Naive thymus-derived CD8-positive, alpha-beta T cell (primary cell): ENCODE measurements at regions not wholly inside any gene's neighbourhood (a gene's known extent, or its start where the extent isn't known, plus 50 kb on each side); places are given as distances from the start of the nearest gene placed in this dataset.
"Not testable (repeated sequence)": the region's sequence is repeated elsewhere in the genome, so short reads cannot be mapped to it uniquely, and the experiment has no call there.

ENCODE experiments used
- ATAC-seq, 2 donors: fragments of 150-1000 bp; cut with Tn5 transposase in 1 of 2; sonication (Bioruptor Pico), chemical (Tn5 transposase) in 1 of 2; 1 replicate in 1 of 2; 2 replicates in 1 of 2; pipeline ENCODE4 v1.10.0; 2021; ENCODE audit warnings: mild to moderate bottlenecking in 2 of 2, moderate library complexity in 2 of 2
- POLR2A ChIA-PET: fragments of 350-600 bp; sonication (Branson Sonifier 250); formaldehyde crosslinking; loops from one replicate; lab custom pipeline; 2021; ENCODE audit warnings: antibody characterized with exemption; lab: Charles Lee
- DNase-seq, 10 donors: peaks; one replicate each; pipeline versions ENCODE4 v3.0.0 to v3.0.0-alpha.2; 2020 to 2022
- H3K27ac Mint-ChIP-seq, 10 donors: one replicate each; pipeline ENCODE4 v1.8.0; 2020 to 2022; ENCODE audit warnings: mild to moderate bottlenecking in 10 of 10, mixed read lengths in 10 of 10, moderate library complexity in 4 of 10, inconsistent platforms in 1 of 10
- H3K27me3 Mint-ChIP-seq, 5 donors: one replicate each; pipeline ENCODE4 v1.8.0; 2021 to 2022; ENCODE audit warnings: mixed read lengths in 5 of 5
- H3K36me3 Mint-ChIP-seq, 3 donors: one replicate each; pipeline ENCODE4 v1.8.0; 2020 to 2022; ENCODE audit warnings: mixed read lengths in 3 of 3, mild to moderate bottlenecking in 2 of 3, inconsistent platforms in 1 of 3
- H3K4me1 Mint-ChIP-seq, 4 donors: one replicate each; pipeline ENCODE4 v1.8.0; 2021 to 2022; ENCODE audit warnings: mixed read lengths in 4 of 4
- H3K4me3 Mint-ChIP-seq, 10 donors: one replicate each; pipeline ENCODE4 v1.8.0; 2020 to 2022; ENCODE audit warnings: mild to moderate bottlenecking in 10 of 10, mixed read lengths in 10 of 10, moderate library complexity in 6 of 10, inconsistent platforms in 1 of 10
- H3K9me3 Mint-ChIP-seq, 9 donors: one replicate each; pipeline ENCODE4 v1.8.0; 2020 to 2022; ENCODE audit warnings: mixed read lengths in 9 of 9, mild to moderate bottlenecking in 3 of 9, inconsistent platforms in 1 of 9, moderate library complexity in 1 of 9

DNA sequence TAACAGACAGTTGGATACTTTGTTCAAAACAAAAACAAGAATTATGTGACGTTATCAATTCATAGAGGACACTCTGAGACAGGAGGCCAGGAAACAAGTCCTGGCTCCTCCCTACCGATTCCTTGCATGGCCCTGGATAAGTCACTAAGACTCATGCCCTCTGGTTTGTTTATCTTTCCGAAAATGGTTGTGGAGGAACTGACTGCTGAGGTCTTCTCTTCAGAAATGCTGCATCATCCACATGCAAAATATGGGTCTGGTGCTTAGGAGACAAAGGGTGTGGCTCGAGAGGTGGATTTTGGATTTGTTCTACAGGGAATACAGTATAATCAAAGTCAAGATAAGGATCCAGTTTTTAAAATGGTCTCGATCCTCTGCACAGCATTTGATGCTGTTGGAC lies 130.9 kb downstream of the RELL1 start:
- no peak overlapping the region for H3K27ac Mint-ChIP-seq
- H3K4me1 Mint-ChIP-seq: no peaks in the 10 kb centered on the region
- no peak for DNase-seq
- H3K9me3 Mint-ChIP-seq: peaks cover 2 to 45% (median 18%) of the 10 kb centered on the region in 9 donors
- ATAC-seq: no peak
- peaks cover 0 to 5% (median 2%) of the 10 kb centered on the region in 5 donors for H3K27me3 Mint-ChIP-seq
- POLR2A ChIA-PET: no interaction called here
- H3K4me3 Mint-ChIP-seq: no peak overlapping the region
- peaks cover 0 to 27% (median 13%) of the 10 kb centered on the region in 3 donors for H3K36me3 Mint-ChIP-seq

DNA sequence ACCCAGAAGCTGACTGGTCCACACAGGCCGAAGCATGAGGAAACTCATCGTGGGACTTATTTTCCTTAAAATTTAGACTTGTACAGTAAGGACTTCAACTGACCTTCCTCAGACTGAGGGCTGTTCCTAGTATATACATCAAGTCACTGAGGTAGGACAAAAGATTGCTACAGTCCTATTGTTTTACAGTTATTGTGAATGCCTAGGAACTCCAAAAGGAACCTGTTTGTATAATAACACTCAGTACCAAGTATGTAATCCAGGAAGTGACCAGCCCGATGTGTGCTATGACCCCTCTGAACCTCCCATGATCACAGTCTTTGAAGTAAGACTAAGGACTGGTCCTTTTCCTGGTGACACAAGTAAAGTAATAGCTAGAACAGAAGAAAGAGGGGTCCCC lies 136.3 kb downstream of the RELL1 start:
- H3K27ac Mint-ChIP-seq, POLR2A ChIA-PET, H3K4me3 Mint-ChIP-seq, H3K27me3 Mint-ChIP-seq, H3K4me1 Mint-ChIP-seq, ATAC-seq, DNase-seq: not testable (repeated sequence)
- Mint-ChIP-seq H3K36me3 (peaks cover 0 to 34% (median 25%) of the 10 kb centered on the region in 3 donors), H3K9me3 (peaks cover 0 to 61% (median 33%) of the 10 kb centered on the region in 9 donors)

DNA sequence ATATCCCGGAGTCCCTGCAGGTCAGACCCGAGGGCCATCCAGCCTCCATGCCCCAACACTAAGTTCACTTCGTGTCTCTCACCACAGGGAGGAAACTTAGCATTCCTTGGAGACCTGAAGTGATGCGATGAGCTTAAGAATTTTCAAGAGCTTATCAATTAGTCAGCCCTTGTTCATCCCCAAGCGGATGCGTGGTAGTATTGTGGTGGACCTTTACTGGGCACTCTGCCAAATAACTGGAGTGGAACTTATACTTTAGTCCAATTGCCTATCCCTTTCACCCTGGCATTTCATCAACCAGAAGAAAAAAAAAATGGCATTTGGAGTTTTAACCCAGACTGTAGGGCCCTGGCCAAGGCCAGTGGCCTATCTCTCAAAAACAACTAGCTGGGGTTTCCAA lies 137.1 kb downstream of the RELL1 start:
- Mint-ChIP-seq H3K9me3 (peaks cover 0 to 60% (median 32%) of the 10 kb centered on the region in 9 donors), H3K4me1 (no peaks in the 10 kb centered on the region), H3K27ac (no peak overlapping the region), H3K27me3 (peaks cover 0 to 9% (median 0%) of the 10 kb centered on the region in 5 donors), H3K4me3 (no peak overlapping the region), H3K36me3 (peaks cover 0 to 34% (median 25%) of the 10 kb centered on the region in 3 donors)
- POLR2A ChIA-PET: no interaction called here
- DNase-seq: no peak
- ATAC-seq: no peak

DNA sequence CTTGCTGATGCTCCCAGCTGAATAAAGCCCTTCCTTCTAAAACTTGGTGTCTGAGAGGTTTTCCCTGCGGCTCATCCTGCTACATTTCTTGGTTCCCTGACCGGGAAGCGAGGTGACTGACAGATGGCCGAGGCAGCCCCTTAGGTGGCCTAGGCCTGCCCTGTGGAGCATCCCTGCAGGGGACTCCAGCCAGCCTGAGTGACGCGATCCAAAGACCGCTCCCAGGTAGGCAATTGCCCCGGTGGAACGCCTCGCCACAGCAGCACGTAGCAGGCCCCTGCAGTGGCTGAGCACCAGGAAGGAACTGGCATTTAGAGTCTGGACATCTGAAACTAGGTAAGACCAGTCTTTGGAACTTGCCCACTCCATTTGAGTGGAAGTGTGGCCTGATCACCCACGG lies 139.6 kb downstream of the RELL1 start:
- Mint-ChIP-seq H3K27ac (no peak overlapping the region), H3K36me3 (peaks cover 0 to 20% (median 18%) of the 10 kb centered on the region in 3 donors), H3K4me3 (no peak overlapping the region), H3K27me3 (peaks cover 0 to 9% (median 1%) of the 10 kb centered on the region in 5 donors), H3K9me3 (peaks cover 0 to 36% (median 21%) of the 10 kb centered on the region in 9 donors), H3K4me1 (no peaks in the 10 kb centered on the region)
- POLR2A ChIA-PET: no interaction called here
- DNase-seq: no peak
- ATAC-seq: no peak

DNA sequence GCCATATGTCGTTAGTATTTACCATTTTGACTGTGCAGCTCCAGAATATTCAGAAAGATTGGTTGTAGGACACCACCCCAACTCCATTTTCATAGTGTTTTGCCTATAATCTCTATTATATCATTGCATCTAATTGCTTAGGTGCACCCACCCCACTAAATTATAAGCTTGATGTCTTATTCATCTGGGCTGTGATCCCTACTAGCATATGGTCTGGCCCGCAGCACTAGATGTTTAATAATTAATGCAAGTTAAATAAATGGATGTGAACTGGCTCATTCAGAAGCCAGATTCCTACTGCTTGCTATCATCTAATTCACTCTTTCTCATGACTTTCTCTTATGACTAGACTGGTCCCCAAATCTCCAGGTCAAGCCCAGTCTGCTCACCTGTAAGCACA lies 143.5 kb downstream of the RELL1 start:
- peaks cover 0 to 5% (median 0%) of the 10 kb centered on the region in 4 donors for H3K4me1 Mint-ChIP-seq
- ATAC-seq (no peak), DNase-seq (no peak)
- peaks cover 0 to 15% (median 14%) of the 10 kb centered on the region in 3 donors for H3K36me3 Mint-ChIP-seq
- no peak overlapping the region for H3K4me3 Mint-ChIP-seq
- H3K27me3 Mint-ChIP-seq: peaks cover 0 to 9% (median 1%) of the 10 kb centered on the region in 5 donors
- H3K27ac Mint-ChIP-seq: no peak overlapping the region
- POLR2A ChIA-PET: no interaction called here
- peaks cover 0 to 23% (median 18%) of the 10 kb centered on the region in 9 donors for H3K9me3 Mint-ChIP-seq

DNA sequence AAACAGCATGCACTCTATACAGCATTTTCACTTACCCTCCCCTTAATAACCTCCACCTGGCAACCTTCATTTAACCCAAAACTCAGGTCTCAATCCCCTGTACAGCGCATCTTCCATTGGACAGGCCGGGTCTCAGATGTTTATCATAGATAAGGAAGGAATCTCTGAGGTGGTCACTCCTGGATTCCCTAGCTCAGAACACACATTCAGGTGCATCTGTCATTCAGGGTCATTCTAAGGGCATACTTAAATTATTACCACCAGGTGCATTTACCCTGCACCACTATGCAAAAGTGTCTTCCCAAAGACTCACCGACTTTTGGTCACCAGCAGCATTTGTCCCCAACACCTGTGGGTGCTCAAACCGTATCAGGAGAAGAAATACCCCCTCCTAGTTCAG lies 144.2 kb downstream of the RELL1 start:
- Mint-ChIP-seq H3K36me3 (peaks cover 0 to 10% (median 10%) of the 10 kb centered on the region in 3 donors), H3K27ac (peak overlapping the region in 1 of 10 donors; percentile 57), H3K4me1 (peaks cover 0 to 6% (median 0%) of the 10 kb centered on the region in 4 donors), H3K9me3 (peaks cover 0 to 16% (median 12%) of the 10 kb centered on the region in 9 donors), H3K27me3 (peaks cover 0 to 3% (median 0%) of the 10 kb centered on the region in 5 donors), H3K4me3 (no peak overlapping the region)
- ATAC-seq (no peak), DNase-seq (no peak)
- POLR2A ChIA-PET: no interaction called here

DNA sequence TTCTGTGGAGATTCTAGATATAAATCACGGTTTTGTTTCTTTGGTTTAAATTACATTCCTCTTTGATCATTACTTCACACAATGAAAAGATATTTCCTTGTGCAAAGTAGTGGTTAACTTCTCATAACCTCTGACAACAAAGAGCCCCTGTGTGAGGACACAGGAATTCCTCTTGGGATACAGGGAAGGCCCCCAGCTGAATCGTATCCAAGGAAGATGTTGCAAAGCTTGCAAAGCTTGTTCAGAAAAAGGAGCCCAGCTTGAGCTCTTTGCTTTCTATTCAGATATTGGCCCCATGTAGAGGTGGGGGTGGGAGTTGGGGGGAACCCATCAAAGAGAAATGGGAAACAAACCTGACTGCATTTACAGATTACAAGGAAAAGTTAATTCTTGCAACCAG lies 145.7 kb downstream of the RELL1 start:
- no peak for ATAC-seq
- Mint-ChIP-seq H3K4me3 (no peak overlapping the region), H3K27ac (no peak overlapping the region), H3K4me1 (peaks cover 0 to 6% (median 0%) of the 10 kb centered on the region in 4 donors), H3K27me3 (peaks cover 0 to 2% (median 0%) of the 10 kb centered on the region in 5 donors), H3K36me3 (peaks cover 0 to 4% (median 1%) of the 10 kb centered on the region in 3 donors), H3K9me3 (peaks cover 0 to 5% (median 2%) of the 10 kb centered on the region in 9 donors)
- no peak for DNase-seq
- POLR2A ChIA-PET: no interaction called here

DNA sequence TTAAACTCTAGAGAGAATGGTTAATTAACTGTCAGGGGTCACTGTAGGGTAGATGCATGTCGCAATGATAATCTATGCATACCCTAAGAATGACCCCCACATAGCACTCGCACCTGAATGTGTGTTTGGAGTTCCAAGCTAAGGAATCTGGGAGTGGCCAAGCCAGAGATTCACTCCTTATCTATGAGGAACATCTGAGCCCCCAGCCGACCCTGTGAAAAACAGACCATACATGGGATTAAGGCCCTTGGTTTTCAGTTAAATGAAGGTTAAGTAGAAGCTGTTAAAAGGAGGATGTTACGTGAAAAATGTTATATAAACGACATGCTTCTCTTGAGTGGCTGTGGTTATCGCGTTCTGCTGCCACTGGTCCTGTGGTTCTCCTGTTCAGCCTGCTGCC lies 147.2 kb downstream of the RELL1 start:
- POLR2A ChIA-PET: no interaction called here

DNA sequence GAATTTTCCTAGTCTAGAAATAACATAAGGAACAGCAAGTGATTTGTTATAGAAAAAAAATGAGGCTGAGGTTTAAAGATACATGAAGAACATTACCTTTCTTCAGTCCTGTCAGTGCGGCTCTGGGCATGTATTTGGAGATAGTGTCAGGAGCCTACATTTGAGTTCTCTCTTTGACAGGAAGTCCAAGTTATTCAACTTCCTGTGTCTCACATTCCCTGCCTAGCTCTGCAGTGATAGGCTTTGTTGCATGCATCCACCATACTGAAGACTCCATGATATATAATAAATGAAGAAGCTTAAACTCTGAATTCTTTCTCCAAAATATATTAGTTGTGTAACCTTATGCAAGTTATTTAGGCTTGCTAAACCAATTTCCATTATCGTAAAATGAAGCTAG lies 148.7 kb downstream of the RELL1 start:
- no peaks in the 10 kb centered on the region for H3K36me3 Mint-ChIP-seq
- peaks cover 0 to 6% (median 0%) of the 10 kb centered on the region in 4 donors for H3K4me1 Mint-ChIP-seq
- no peak for ATAC-seq
- H3K27me3 Mint-ChIP-seq: no peaks in the 10 kb centered on the region
- H3K4me3 Mint-ChIP-seq: no peak overlapping the region
- DNase-seq: no peak
- no peak overlapping the region for H3K27ac Mint-ChIP-seq
- H3K9me3 Mint-ChIP-seq: no peaks in the 10 kb centered on the region
- POLR2A ChIA-PET: interaction anchor here (0.6 kb wide), 1 partner anchor 75 kb away, joined by 5 read pairs; no protein-coding TSS in a partner anchor

More for the DNA sequence above, 147.2 kb downstream of the RELL1 start:
- Mint-ChIP-seq H3K27ac (no peak overlapping the region), H3K36me3 (no peaks in the 10 kb centered on the region), H3K9me3 (no peaks in the 10 kb centered on the region), H3K4me3 (no peak overlapping the region), H3K4me1 (peaks cover 0 to 6% (median 0%) of the 10 kb centered on the region in 4 donors), H3K27me3 (peaks cover 0 to 2% (median 0%) of the 10 kb centered on the region in 5 donors)
- ATAC-seq: no peak
- no peak for DNase-seq

DNA sequence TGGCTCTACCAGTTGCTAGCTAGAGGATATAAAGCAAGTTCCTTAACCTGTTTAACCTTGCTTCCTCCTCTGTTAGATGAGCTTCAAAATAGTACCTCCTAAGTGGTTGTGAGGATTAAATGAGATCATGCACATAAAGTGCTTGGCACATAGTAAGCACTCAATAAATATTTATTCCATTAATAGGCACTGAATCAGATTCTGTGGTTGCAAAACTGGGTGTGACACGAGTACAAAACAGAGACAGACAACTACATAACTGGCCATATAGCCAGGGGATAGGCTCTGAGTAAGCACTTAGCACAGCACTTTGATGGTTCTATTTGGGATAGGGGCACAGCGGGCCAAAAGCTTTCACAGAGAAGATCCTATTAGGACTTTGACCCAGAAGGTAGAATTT lies 150.3 kb downstream of the RELL1 start:
- no peak for DNase-seq
- no peak for ATAC-seq
- POLR2A ChIA-PET: no interaction called here
- Mint-ChIP-seq H3K9me3 (no peaks in the 10 kb centered on the region), H3K36me3 (no peaks in the 10 kb centered on the region), H3K4me3 (no peak overlapping the region), H3K4me1 (peaks cover 0 to 6% (median 0%) of the 10 kb centered on the region in 4 donors), H3K27ac (no peak overlapping the region), H3K27me3 (peaks cover 0 to 3% (median 0%) of the 10 kb centered on the region in 5 donors)

DNA sequence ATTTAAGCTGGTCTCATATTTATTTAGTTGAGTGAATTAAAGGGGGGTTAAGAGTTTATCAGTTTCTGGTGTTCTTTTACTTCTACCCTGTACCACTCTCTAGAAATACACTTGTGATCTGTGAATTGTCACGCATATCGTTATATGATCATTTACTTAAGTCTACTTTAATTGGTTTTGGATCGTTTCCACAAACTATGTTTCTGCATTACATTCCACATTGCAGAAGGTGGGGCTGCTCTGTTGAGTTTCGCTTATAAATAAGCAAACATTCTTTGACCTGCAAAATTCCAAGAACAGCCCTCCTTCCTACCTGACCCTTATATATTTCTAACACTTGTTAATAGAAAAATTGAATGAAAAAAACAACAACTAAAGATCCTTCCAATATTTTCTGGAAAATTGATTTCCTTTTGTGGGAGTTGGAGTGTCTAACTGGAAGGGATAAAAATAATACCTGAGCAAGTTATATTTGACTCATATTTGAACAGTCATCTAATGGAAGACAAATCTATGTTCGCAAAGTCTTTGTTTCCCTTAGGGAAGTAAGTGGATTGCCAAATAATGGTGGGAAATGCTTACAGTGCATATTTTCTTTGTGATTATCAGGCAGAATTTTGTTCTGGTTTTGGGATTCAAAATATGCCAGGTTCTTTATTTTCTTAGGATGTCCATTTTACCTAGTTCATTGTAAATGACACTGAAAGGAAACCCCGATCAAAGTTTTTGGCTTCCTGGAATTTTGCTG lies 152.7 kb downstream of the RELL1 start:
- H3K27ac Mint-ChIP-seq: no peak overlapping the region
- DNase-seq: no peak
- no peaks in the 10 kb centered on the region for H3K9me3 Mint-ChIP-seq
- no peak for ATAC-seq
- POLR2A ChIA-PET: no interaction called here
- H3K27me3 Mint-ChIP-seq: peaks cover 0 to 4% (median 3%) of the 10 kb centered on the region in 5 donors
- H3K4me1 Mint-ChIP-seq: peaks cover 0 to 6% (median 0%) of the 10 kb centered on the region in 4 donors
- H3K36me3 Mint-ChIP-seq: no peaks in the 10 kb centered on the region
- H3K4me3 Mint-ChIP-seq: no peak overlapping the region

DNA sequence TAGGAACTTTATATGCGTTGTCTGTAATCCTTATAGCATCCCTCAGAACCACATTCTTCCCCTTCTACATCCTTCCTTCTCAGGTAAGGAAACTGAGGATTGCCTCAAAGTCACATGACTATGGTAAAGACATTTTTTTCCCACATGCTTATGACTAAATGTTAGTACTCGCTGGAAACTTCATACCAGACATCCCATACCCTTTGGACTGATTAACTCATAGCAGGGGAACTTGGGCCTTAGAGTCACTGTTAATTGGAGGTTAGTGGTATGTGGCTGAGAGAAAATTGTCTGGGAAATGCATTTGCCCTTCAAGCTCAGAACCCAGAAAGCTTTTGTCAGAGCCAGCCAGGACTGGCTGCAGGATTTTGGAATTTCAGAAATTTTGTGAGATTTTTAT lies 155.0 kb downstream of the RELL1 start:
- POLR2A ChIA-PET: no interaction called here
- Mint-ChIP-seq H3K4me3 (no peak overlapping the region), H3K4me1 (no peaks in the 10 kb centered on the region), H3K27ac (no peak overlapping the region), H3K9me3 (no peaks in the 10 kb centered on the region), H3K36me3 (no peaks in the 10 kb centered on the region), H3K27me3 (peaks cover 0 to 6% (median 3%) of the 10 kb centered on the region in 5 donors)
- no peak for DNase-seq
- ATAC-seq: no peak

DNA sequence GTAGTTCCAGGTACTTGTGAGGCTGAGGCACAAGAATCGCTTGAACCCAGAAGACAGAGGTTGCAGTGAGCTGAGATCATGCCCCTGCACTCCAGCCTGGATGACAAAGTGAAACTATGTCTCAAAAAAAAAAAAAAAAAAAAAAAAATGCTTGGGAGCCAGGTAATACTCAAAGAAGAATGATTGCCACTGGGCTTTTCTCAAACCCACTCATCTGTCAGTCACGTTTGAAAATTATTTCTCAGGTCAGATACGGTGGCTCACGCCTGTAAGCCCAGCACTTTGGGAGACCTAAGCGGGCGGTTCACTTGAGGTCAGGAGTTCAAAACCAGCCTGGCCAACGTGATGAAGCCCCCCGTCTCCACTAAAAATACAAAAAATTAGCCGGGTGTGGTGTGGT lies 155.7 kb downstream of the RELL1 start:
- H3K27me3 Mint-ChIP-seq: peaks cover 0 to 6% (median 3%) of the 10 kb centered on the region in 5 donors
- H3K27ac Mint-ChIP-seq: no peak overlapping the region
- ATAC-seq: no peak

More for the DNA sequence above, 155.7 kb downstream of the RELL1 start:
- POLR2A ChIA-PET: no interaction called here
- H3K36me3 Mint-ChIP-seq: no peaks in the 10 kb centered on the region
- DNase-seq: no peak
- H3K9me3 Mint-ChIP-seq: no peaks in the 10 kb centered on the region
- H3K4me3 Mint-ChIP-seq: no peak overlapping the region
- no peaks in the 10 kb centered on the region for H3K4me1 Mint-ChIP-seq
